IMR-90 (cell line): ENCODE measurements at regions not wholly inside any gene's neighbourhood (a gene's known extent, or its start where the extent isn't known, plus 50 kb on each side); places are given as distances from the start of the nearest gene placed in this dataset.

Source experiments
- CEBPB ChIP-seq: IDR thresholded peaks from 2 replicates; pipeline ENCODE4 v1.6.1; 2012; ENCODE audit warnings: low read depth, low read length, improper control_type of control experiment
- CHD1 ChIP-seq: IDR thresholded peaks from 2 replicates; pipeline ENCODE4 v1.6.1; 2012; ENCODE audit warnings: low read depth, low read length, improper control_type of control experiment
- CTCF ChIP-seq: conservative IDR thresholded peaks from 2 replicates; pipeline ENCODE4 v1.5.1; 2012; ENCODE audit warnings: mild to moderate bottlenecking, low read depth, low read length, improper control_type of control experiment
- ELK1 ChIP-seq: fragments of 150-350 bp; IDR thresholded peaks from 2 replicates; pipeline ENCODE4 v1.6.1; 2016; ENCODE audit warnings: low read depth, mild to moderate bottlenecking, low read length, moderate library complexity, borderline replicate concordance
- FOS ChIP-seq: fragments of 150-350 bp; IDR thresholded peaks from 2 replicates; pipeline ENCODE4 v1.6.1; 2016; ENCODE audit warnings: low read depth, low read length
- MAFK ChIP-seq: IDR thresholded peaks from 2 replicates; pipeline ENCODE4 v1.6.1; 2012; ENCODE audit warnings: low read depth, low read length, improper control_type of control experiment
- MAZ ChIP-seq: IDR thresholded peaks from 2 replicates; pipeline ENCODE4 v1.6.1; 2012; ENCODE audit warnings: low read depth, mild to moderate bottlenecking, low read length, improper control_type of control experiment, moderate library complexity, borderline replicate concordance
- MXI1 ChIP-seq: IDR thresholded peaks from 2 replicates; pipeline ENCODE4 v1.6.1; 2012; ENCODE audit warnings: low read depth, mild to moderate bottlenecking, low read length, moderate library complexity, borderline replicate concordance
- POLR2A ChIP-seq: IDR thresholded peaks from 2 replicates; pipeline ENCODE4 v1.6.1; 2012; ENCODE audit warnings: mild to moderate bottlenecking, low read depth, low read length
- RAD21 ChIP-seq: IDR thresholded peaks from 2 replicates; pipeline ENCODE4 v1.6.1; 2012; ENCODE audit warnings: low read length, improper control_type of control experiment
- RCOR1 ChIP-seq: IDR thresholded peaks from 2 replicates; pipeline ENCODE4 v1.6.1; 2012; ENCODE audit warnings: mild to moderate bottlenecking, low read length, improper control_type of control experiment; ENCODE audit not compliant: insufficient replicate concordance
- SMC3 ChIP-seq: fragments of 150-350 bp; IDR thresholded peaks from 2 replicates; pipeline ENCODE4 v1.6.1; 2016; ENCODE audit warnings: low read depth, mild to moderate bottlenecking, antibody characterized with exemption, low read length, moderate library complexity
- USF2 ChIP-seq: fragments of 150-350 bp; IDR thresholded peaks from 2 replicates; pipeline ENCODE4 v1.6.1; 2017; ENCODE audit warnings: mild to moderate bottlenecking, antibody characterized with exemption, low read length, low read depth

GRCh38 chr21:29233611-29234540 is 64.8 kb upstream of the BACH1 start:
- TF ChIP-seq CTCF (no peak), POLR2A (no peak), RCOR1 (no peak), CEBPB (no peak), MAZ (no peak), CHD1 (no peak), ELK1 (no peak), MXI1 (no peak), RAD21 (no peak), USF2 (no peak), FOS (no peak), MAFK (no peak), SMC3 (no peak)
